Colon (tissue), 2 donors: ENCODE measurements at regions not wholly inside any gene's neighbourhood (a gene's known extent, or its start where the extent isn't known, plus 50 kb on each side); places are given as distances from the start of the nearest gene placed in this dataset.
"Not testable (repeated sequence)": the region's sequence is repeated elsewhere in the genome, so short reads cannot be mapped to it uniquely, and the experiment has no call there.

Source experiments
- FAIRE-seq: peaks from 2 replicates; lab custom pipeline; 2012; peaks lifted over from hg19 to GRCh38; lab: Jason Lieb, UNC
- donor health status: control.
- donor health status: control.

DNA sequence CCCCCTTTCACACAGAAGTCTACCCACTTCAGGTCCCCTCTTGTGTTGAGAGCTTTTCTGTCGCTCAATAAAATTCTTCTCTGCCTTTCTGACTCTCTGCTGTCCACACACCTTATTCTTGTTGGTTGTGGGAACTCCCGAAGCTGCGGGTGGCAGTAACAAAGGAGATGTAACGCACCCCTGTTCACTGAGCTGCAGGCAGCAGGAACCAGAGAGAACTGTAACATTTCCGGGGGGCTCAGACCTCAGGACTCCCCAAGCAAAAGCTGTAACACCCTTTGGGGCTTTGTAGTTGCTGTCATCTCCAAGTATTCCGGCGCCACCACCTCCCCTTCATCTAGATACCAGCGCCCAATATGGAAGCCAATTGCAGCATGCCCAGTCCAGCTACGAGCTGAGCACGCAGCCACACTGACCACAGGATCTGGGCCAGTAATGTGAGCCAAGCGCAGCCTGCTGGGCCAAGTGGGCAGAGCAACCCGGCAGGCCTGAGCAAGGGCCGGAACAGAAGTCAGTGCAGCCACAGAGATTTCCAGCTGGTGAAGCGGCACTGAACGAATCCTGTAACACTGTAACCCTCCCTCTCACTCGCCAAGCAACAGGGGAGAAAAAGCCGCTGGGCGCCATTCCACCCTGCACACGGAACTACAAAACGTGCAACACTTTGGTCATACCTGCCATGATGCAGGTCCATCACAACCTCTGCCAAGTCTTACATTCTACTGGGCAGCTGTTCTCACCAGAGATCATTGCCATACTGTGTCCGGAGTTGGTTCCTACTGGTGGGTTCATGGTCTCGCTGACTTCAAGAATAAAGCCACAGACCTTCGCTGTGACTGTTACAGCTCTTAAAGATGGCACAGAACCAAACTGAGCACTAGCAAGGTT lies 194.3 kb downstream of the SPATA31A6 start:
- FAIRE-seq: not testable (repeated sequence)

DNA sequence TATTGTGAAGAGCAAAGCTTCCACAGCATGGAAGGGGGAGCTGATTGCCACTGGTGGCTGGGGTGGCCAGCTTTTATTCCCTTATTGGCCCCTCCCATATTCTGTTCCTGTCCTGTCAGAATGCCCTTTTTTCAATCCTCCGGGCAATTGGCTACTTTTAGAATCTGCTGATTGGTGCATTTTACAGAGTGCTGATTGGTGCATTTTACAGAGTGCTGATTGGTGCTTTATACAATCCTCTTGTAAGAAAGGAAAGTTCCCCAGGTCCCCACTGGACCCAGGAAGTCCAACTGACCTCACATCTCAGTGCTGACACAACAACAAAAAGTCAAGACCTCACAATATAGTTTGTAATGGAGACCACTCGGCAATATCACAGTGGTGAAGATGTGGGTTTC lies 195.0 kb downstream of the SPATA31A6 start:
- no peak for FAIRE-seq

DNA sequence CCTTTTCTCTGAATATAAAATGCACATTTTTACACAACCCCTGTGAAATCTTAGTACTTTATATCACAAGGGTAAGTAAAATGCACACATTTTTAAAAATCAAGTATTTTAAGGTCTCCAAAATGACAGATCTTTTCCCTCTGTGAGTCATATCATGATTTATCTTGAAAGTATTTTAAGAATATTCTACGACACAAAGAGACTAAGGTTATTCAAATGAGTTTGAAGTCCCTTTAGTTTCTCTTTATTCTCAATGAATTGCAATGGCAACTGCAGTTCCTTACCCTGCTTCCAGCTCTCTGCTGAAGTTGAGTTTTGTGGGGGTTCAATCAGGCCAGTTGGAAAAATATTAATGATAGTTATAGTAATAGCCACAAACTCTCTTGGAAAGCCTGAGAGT lies 196.1 kb downstream of the SPATA31A6 start:
- not testable (repeated sequence) for FAIRE-seq

DNA sequence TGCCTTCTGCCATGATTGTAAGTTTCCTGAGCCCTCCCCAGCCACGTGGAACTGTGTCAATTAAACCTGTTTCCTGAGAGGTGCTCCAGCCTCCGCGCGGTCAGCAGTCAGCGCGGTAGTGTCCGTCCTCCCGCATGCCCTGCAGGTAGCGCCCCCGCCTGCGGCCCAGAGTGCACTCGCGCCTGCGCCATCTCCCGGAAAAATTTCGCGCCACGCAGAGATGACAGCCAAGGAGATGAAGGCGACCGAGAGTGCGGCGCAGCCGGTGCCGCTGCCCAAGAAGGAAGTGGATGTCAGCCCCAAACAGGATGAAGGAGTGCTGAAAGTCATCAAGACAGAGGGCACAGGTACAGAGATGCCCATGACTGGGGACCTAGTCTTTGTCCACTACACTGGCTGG lies 201.1 kb downstream of the SPATA31A6 start:
- not testable (repeated sequence) for FAIRE-seq

DNA sequence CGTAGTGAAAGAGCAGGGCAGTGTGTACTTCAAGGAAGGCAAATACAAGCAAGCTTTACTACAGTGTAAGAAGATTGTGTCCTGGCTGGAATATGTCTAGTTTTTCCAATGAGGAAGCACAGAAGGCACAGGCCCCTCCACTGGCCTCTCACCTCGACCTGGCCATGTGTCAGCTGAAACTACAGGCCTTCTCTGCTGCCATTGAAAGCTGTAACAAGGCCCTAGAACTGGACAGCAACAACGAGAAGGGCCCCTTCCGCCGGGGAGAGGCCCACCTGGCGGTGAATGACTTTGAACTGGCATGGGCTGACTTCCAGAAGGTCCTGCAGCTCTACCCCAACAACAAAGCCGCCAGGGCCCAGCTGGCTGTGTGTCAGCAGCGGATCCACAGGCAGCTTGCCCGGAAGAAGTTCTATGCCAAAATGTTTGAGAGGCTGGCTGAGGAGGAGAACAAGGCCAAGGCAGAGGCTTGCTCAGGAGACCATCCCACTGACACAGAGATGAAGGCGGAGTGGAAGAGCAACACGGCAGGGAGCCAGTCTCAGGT lies 202.2 kb downstream of the SPATA31A6 start:
- FAIRE-seq: not testable (repeated sequence)

DNA sequence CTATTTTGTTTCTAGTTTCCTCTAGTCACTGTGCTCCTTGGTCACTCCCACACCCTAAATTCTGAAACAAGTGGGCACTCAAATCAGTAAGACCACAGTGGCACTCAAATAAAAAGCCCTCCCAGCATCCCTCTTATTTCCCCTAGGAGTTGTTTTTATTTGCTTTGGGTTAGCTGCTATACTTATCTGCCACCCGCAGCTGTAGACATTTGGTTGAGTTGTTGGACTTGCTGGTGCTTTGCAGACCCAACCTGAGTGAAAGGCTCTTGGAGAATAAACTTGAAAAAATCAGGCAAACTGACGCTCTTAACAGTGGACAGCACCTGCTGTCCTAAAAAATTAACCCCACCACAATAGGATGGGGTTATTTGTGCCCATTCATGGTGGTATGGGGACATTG lies 203.0 kb downstream of the SPATA31A6 start:
- FAIRE-seq: no peak

DNA sequence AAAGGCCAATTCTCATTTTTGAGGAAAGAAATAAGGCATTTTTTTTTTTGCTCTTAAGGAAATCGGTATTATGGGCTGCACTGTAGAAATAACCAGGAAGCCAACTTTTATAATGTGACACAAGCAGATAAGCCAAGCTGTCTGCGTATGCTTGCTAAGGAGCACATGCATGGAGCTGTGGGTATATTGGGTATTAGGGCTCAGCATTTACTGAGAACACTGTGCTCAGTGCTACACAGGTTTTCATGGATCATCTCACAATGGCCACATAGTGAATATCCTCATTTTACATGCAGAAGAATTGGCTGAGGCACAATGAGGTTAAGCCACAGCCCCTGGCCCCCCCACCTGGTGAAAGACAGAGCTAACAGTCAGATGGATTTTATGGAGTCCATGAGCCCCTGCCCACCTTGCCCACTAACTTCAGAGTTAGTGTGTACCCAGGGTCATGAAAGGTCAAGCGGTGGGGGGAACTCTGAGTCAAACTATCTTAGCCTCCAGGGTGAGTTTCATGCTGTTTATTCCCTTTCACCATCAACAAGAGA lies 204.8 kb downstream of the SPATA31A6 start:
- no peak for FAIRE-seq

DNA sequence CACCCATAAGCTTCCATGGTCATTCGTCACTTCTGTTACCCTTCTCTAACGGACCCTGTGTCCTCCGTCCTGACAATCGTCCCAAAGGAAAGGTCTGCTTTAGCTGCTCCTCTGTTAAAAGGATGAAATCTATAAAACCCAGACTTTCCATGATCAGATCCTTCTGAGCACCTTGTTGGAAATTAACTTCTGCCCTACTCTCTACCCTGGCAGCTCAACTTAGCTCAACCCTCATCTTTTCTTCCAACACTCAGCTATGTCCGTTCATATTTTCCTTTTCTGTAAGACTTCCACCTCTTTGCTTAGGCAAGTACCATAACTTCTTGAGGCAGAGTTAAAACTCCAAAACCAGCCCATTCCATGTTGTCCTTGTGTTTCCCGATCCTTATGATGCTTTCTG lies 205.4 kb downstream of the SPATA31A6 start:
- no peak for FAIRE-seq

DNA sequence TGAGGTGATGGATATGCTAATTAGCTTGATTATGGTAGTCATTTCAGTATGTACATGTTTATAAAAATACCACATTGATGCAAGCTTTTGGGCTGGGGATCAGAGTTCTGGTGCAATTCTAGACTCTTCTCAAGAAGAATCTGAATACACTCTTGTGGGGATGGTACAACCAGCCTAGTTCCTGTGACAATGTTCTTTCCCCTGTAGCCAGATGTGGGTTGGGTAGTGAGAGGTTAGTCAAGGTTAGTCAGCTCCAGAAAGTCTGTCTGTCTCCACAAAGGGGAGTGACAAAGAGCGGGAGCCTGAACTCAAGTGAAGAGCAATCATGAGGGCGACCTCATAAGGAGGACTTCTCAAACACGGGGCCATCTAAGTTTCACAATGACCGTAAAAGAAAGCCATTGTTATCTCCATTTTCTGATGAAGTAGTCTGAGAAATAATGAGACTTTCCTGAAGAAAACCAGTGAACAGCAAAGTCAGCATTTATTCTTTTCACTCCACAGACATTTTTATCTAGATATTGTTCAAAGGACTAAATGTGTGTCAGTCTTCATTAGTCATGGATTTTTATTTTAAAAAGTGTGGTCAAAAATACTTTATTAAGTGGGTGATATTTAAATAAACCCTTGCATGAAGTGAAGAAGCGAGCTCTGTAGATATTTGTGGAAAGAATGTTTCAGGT lies 209.5 kb downstream of the SPATA31A6 start:
- not testable (repeated sequence) for FAIRE-seq

DNA sequence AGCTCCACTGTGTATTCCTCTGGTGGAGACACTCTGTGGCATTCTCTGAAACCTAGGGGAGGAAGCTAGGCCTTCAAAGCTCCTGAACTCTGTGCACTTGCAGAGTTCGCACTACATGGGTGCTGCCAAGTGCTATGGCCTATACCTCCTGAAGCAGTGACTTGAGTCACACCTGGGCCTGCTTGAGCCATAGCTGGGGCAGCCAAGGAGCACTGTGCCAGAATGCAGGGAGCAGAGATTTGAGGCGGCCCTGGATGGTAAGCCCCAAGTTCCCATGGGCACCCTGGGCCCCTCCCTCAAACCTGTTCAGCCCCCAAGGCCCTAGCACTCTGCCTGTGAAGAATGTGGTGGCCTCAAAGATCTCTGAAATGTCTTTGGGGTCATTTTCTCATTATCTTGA lies 212.9 kb downstream of the SPATA31A6 start:
- FAIRE-seq: no peak

DNA sequence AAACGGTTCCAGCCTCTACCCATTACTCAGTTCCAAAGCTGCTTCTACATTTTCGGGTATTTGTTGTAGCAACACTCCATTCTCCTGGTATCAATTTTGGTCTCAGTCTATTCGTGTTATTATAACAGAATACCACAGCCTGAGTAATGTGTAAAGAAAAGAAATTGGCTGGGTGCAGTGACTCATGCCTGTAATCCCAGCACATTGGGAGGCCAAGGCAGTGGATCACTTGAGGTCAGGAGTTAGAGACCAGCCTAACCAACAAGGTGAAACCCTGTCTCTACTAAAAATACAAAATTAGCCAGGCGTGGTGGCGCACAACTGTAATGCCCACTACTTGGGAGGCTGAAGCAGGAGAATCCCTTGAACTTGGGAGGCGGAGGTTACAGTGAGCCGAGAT lies 213.9 kb downstream of the SPATA31A6 start:
- not testable (repeated sequence) for FAIRE-seq

DNA sequence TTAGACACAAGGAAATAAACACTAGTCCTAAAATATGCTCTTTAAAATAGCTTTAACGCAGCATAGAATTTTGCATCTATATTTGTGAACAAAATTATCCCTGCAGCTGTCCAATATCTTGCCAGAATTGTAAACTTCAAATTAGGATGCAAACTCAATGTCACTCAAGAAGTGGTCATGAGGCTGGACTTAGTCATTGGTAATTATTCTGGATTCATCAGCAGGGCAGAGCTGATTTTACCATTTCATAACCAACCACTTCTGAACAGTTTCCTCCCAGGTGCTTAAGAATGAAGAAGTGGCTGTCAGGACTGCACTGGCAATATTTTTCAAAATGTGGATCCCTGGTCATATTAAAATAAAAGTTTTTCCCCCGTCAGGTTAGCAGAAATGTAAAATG lies 219.5 kb downstream of the SPATA31A6 start:
- FAIRE-seq: not testable (repeated sequence)

DNA sequence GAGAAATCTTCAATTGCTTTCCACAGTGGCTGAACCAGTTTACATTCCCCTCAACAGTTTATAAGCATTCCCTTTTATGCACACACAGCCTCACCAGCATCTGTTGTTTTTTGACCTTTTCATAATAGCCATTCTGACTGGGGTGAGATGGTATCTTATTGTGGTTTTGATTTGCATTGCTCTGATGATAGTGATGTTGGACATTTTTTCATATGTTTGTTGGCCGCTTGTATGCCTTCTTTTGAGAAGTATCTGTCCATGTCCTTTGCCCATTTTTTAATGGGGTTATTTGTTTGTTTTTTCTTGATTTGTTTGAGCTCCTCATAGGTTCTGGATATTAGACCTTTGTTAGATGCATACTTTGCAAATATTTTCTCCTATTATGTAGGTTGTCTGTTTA lies 226.1 kb downstream of the SPATA31A6 start:
- not testable (repeated sequence) for FAIRE-seq

DNA sequence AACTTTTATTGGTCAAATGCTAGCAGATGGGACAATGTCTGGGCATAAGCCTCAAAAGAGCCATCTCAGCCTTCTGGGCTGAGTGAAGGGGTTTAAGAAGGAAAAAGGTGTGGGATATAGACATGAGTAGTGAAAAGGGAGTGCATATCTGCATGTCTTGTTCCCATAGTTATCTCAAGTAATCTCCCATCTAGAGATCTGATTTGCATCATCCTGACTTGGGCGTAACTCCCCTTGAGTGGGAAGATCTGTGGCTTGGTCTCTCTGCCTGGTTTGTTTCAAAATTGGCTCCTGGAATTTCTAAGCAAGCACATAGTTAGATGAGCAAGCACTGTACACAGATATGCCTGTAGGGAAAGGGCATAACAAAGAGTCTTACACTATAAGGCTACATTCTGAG lies 228.9 kb downstream of the SPATA31A6 start:
- not testable (repeated sequence) for FAIRE-seq

DNA sequence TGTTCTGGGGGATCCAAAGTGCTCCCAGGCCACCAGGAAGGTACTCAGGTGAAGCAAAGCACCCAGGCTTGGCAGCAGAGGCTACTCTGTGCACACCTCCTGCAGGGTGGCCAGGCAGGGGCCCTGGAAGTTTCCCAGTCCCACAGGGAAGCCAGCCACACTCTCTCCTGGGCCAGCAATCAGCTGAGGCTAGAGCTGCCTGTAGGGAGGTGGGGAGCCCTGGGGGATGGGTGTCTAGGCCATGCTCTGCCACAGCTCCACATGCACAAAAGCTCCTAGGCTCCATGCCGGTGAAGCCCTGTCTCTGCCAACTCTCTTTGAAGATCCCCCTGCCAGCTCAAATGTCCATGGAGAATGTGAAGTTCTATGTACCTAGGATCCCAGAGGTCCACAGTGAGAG lies 231.4 kb downstream of the SPATA31A6 start:
- not testable (repeated sequence) for FAIRE-seq

DNA sequence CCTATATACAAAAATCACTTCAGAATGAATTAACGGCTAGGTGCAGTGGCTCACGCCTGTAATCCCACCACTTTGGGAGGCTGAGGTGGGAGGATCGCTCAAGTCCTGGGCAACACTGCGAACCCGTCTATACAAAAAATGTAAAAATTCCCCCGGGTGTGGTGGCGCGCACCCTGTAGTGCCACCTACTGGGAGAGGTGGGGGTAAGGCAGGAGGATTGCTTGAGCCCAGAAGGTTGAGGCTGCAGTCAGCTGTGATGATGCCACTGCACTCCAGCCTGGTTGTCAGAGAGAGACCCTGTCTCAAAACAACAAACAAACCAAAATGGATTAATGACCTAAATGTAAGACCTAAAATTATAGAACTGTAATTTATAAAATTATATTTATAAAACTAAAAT lies 236.2 kb downstream of the SPATA31A6 start:
- FAIRE-seq: not testable (repeated sequence)

DNA sequence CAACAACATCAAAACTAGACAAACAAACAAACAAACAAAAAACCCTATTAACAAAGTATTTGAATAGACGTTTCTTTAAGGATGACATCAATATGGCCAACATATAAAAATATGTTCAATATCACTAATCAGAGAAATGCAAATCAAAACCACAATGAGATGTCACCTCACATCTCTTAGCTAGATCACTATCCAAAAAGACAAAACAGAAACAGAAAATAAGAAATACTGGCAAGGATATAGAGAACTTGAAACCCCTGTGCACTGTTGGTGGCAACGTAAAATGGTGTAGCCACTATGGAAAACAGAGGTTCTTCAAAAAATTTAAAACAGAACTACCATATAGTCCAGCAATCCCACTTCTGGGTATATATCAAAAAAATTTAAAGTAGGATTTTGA lies 236.9 kb downstream of the SPATA31A6 start:
- not testable (repeated sequence) for FAIRE-seq

DNA sequence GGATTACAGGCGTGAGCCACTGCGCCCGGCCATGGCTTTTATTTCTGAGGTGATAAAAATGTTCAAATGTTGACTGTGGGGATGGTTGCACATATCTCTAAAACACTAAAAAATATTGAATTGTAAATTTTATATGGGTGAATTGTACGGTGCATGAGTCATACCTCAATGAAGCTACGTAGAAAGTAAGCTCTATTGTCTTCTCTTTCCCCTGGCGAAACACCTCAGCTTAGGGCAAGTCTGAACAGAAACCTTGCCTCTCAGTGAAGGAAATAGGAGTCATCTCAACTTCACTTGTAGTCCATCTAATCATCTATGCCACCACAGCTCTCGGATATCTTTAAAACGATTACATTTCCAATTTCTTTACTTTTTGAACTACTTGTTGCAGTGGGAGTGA lies 238.2 kb downstream of the SPATA31A6 start:
- FAIRE-seq: not testable (repeated sequence)

DNA sequence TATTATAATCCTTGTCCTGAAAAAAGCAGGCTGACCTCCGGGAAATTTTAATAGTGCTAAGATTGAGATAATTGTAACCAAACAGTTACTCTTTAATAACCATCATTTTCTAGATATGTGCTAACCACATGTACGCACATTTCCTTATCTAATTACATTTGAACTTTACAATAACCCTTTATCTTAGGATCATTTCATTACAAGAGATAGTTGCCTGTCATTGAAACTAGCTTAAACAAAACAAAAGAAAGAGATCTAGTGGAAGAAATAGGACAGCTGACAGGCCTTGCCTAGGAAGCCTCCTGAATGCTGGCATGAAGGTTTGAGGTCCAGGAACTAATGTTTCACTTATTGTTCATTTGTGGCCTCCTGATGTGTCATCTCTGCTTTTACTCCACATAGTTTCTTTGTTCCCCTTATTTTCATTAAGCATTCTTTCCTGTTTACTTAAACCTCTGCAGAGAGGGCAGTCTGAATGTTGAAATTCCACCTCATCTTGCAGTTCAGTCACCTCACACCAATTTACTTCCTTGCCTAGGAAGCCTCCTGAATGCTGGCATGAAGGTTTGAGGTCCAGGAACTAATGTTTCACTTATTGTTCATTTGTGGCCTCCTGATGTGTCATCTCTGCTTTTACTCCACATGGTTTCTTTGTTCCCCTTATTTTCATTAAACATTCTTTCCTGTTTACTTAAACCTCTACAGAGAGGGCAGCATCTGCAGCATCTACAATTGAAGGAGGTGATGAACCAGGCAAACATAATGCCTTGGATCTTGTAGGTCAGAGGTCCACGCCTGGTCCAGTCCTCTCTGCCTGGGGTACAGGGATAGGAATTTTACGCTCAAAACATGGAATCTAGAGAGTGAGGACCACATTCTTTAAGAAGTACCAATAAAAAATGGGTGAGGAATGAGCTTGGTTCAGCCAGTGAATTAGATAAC lies 247.5 kb downstream of the SPATA31A6 start:
- not testable (repeated sequence) for FAIRE-seq

DNA sequence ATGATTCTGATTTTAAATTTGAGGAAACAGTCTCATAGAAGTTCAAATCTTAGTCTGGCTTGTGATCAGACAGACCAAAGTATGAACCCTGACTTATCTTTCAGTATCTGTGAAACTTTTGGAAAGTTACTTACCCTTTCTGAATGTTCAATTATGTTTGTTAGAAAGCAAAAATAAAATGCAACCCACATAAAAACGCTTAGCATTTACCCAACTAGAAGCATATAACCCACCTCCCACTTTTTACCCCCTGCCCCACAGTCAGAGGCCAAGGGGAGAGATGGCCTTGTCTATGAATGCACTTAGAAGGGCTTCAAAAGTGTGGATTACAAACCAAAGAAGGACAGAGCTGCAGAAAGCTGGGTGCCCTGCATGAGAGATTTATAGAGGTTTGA lies 248.2 kb downstream of the SPATA31A6 start:
- not testable (repeated sequence) for FAIRE-seq

DNA sequence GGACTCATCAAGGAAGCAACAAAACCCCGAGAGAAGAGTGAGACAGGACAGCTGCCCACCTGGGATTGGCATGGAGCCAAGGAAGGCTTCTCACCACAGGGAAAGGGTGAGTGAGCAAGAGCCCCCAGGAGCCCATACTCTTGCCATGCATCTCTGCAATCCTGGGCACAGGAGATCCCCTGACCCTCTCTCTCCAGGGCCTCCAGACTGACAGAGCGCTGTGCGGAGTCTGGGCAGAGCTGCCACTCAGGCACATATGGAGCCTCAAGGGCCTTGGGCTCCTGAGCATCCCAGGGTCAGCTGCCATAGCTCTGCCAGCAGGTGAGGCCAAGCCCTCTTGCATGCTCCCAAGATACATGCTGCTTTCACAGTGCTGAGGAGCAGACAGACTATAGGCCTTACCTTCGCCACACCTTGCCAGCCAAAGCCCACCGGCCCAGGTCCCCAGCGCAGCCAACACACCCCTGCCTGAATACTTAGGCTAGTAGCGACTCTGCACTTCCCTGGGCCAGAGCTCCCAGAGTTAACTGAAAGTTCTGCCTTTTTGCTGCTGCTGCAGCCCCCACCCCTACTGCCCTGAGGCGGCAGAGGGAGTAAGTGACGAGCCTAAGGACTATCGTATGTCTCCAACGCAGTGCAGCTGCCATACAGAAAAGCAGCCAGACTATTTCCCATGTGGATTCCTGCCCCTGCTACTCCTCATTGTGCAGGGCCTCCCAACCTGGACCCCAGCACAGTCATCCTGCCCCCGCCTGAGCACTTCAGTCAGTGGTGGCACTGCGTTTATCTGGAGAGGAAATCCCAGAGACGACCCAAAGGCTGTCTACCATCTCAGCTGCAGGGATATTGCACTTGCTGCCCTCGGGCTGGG lies 251.6 kb downstream of the SPATA31A6 start:
- FAIRE-seq: not testable (repeated sequence)
